ENCODE measurements at regions not wholly inside any gene's neighbourhood (a gene's known extent, or its start where the extent isn't known, plus 50 kb on each side); places are given as distances from the start of the nearest gene placed in this dataset.
"Not testable (repeated sequence)": the region's sequence is repeated elsewhere in the genome, so short reads cannot be mapped to it uniquely, and the experiment has no call there.

GRCh38 chr17:70521821-70522256 is 352.5 kb downstream of the KCNJ2 start:
- no peak overlapping the region for H3K4me2 ChIP-seq (ENCODE audit: low read depth, low read length, poor library complexity, severe bottlenecking)
- H3K4me3 ChIP-seq (ENCODE audit: low read length, poor library complexity, severe bottlenecking) = no peak overlapping the region
- H3K9ac ChIP-seq (ENCODE audit: low read depth, low read length, poor library complexity, severe bottlenecking) = no peak overlapping the region
- no peaks in the 10 kb centered on the region for H3F3A ChIP-seq (ENCODE audit: low read depth)
- no peaks in the 10 kb centered on the region for H3K27me3 ChIP-seq (ENCODE audit: insufficient read depth, low read length, poor library complexity, severe bottlenecking)
- H3K79me2 ChIP-seq (ENCODE audit: insufficient read depth, low read length) = no peaks in the 10 kb centered on the region
- no peaks in the 10 kb centered on the region for H3K4me1 ChIP-seq (ENCODE audit: insufficient read depth, low read length, poor library complexity, severe bottlenecking)
- no peak overlapping the region for H2AFZ ChIP-seq (ENCODE audit: low read length)
- H3K36me3 ChIP-seq (ENCODE audit: insufficient read depth, low read length) = no peaks in the 10 kb centered on the region
- H4K20me1 ChIP-seq (ENCODE audit: insufficient read depth, low read length, poor library complexity, severe bottlenecking) = no peaks in the 10 kb centered on the region
- no peaks in the 10 kb centered on the region for H3K9me3 ChIP-seq (ENCODE audit: insufficient read depth, low read depth, low read length)
- H3K9me2 ChIP-seq (replicated peaks; ENCODE audit: low read depth, low read length) = no peaks in the 10 kb centered on the region
- TF ChIP-seq EZH2phosphoT487 (IDR thresholded peaks at IDR 0.05; ENCODE audit: borderline replicate concordance) (no peak), CTCF (conservative IDR thresholded peaks at IDR 0.05; ENCODE audit: low read length) (no peak)

GRCh38 chr17:70523426-70523825 is 354.1 kb downstream of the KCNJ2 start:
- no peak for TF ChIP-seq CTCF (conservative IDR thresholded peaks at IDR 0.05; ENCODE audit: low read length)
- no peak for TF ChIP-seq EZH2phosphoT487 (IDR thresholded peaks at IDR 0.05; ENCODE audit: borderline replicate concordance)
- no peaks in the 10 kb centered on the region for H3K79me2 ChIP-seq (ENCODE audit: insufficient read depth, low read length)
- no peak overlapping the region for H2AFZ ChIP-seq (ENCODE audit: low read length)
- H3K4me1 ChIP-seq (ENCODE audit: insufficient read depth, low read length, poor library complexity, severe bottlenecking) = no peaks in the 10 kb centered on the region
- no peak overlapping the region for H3K9ac ChIP-seq (ENCODE audit: low read depth, low read length, poor library complexity, severe bottlenecking)
- no peaks in the 10 kb centered on the region for H3F3A ChIP-seq (ENCODE audit: low read depth)
- H3K9me2 ChIP-seq (replicated peaks; ENCODE audit: low read depth, low read length) = no peaks in the 10 kb centered on the region
- no peaks in the 10 kb centered on the region for H3K9me3 ChIP-seq (ENCODE audit: insufficient read depth, low read depth, low read length)
- H3K27me3 ChIP-seq (ENCODE audit: insufficient read depth, low read length, poor library complexity, severe bottlenecking) = no peaks in the 10 kb centered on the region
- H3K4me3 ChIP-seq (ENCODE audit: low read length, poor library complexity, severe bottlenecking) = no peak overlapping the region
- no peaks in the 10 kb centered on the region for H4K20me1 ChIP-seq (ENCODE audit: insufficient read depth, low read length, poor library complexity, severe bottlenecking)
- no peak overlapping the region for H3K4me2 ChIP-seq (ENCODE audit: low read depth, low read length, poor library complexity, severe bottlenecking)
- H3K36me3 ChIP-seq (ENCODE audit: insufficient read depth, low read length) = no peaks in the 10 kb centered on the region

- not testable (repeated sequence) for H3K4me1 ChIP-seq (ENCODE audit: insufficient read depth, low read length, poor library complexity, severe bottlenecking); H3K79me2 ChIP-seq (ENCODE audit: insufficient read depth, low read length); H3K4me2 ChIP-seq (ENCODE audit: low read depth, low read length, poor library complexity, severe bottlenecking); H4K20me1 ChIP-seq (ENCODE audit: insufficient read depth, low read length, poor library complexity, severe bottlenecking); H3K9me3 ChIP-seq (ENCODE audit: insufficient read depth, low read depth, low read length); H3F3A ChIP-seq (ENCODE audit: low read depth); H3K4me3 ChIP-seq (ENCODE audit: low read length, poor library complexity, severe bottlenecking); H3K9me2 ChIP-seq (replicated peaks; ENCODE audit: low read depth, low read length); H3K9ac ChIP-seq (ENCODE audit: low read depth, low read length, poor library complexity, severe bottlenecking); H3K36me3 ChIP-seq (ENCODE audit: insufficient read depth, low read length); H3K27me3 ChIP-seq (ENCODE audit: insufficient read depth, low read length, poor library complexity, severe bottlenecking); H2AFZ ChIP-seq (ENCODE audit: low read length)
These were observed 355.7 kb downstream of the KCNJ2 start for GRCh38 chr17:70525035-70525434.

GRCh38 chr17:70525961-70526360 is 356.6 kb downstream of the KCNJ2 start:
- no peak overlapping the region for H3K4me3 ChIP-seq (ENCODE audit: low read length, poor library complexity, severe bottlenecking)
- no peaks in the 10 kb centered on the region for H3K36me3 ChIP-seq (ENCODE audit: insufficient read depth, low read length)
- H3K79me2 ChIP-seq (ENCODE audit: insufficient read depth, low read length) = no peaks in the 10 kb centered on the region
- no peaks in the 10 kb centered on the region for H3K4me1 ChIP-seq (ENCODE audit: insufficient read depth, low read length, poor library complexity, severe bottlenecking)
- no peaks in the 10 kb centered on the region for H4K20me1 ChIP-seq (ENCODE audit: insufficient read depth, low read length, poor library complexity, severe bottlenecking)
- TF ChIP-seq CTCF (conservative IDR thresholded peaks at IDR 0.05; ENCODE audit: low read length) (no peak), EZH2phosphoT487 (IDR thresholded peaks at IDR 0.05; ENCODE audit: borderline replicate concordance) (no peak)
- H3K4me2 ChIP-seq (ENCODE audit: low read depth, low read length, poor library complexity, severe bottlenecking) = no peak overlapping the region
- no peaks in the 10 kb centered on the region for H3K9me2 ChIP-seq (replicated peaks; ENCODE audit: low read depth, low read length)
- H3F3A ChIP-seq (ENCODE audit: low read depth) = no peaks in the 10 kb centered on the region
- H3K9ac ChIP-seq (ENCODE audit: low read depth, low read length, poor library complexity, severe bottlenecking) = no peak overlapping the region
- no peak overlapping the region for H2AFZ ChIP-seq (ENCODE audit: low read length)
- no peaks in the 10 kb centered on the region for H3K9me3 ChIP-seq (ENCODE audit: insufficient read depth, low read depth, low read length)
- no peaks in the 10 kb centered on the region for H3K27me3 ChIP-seq (ENCODE audit: insufficient read depth, low read length, poor library complexity, severe bottlenecking)

Measured in Loucy (cell line).